Breast epithelium (tissue), 3 donors: ENCODE measurements at regions not wholly inside any gene's neighbourhood (a gene's known extent, or its start where the extent isn't known, plus 50 kb on each side); places are given as distances from the start of the nearest gene placed in this dataset.

Source experiments
- CTCF ChIP-seq, 3 donors: fragments of 450-650 bp; IDR thresholded peaks; one replicate each; pipeline ENCODE4 v1.5.1; 2016 to 2017; ENCODE audit warnings: antibody characterized with exemption in 3 of 3, mild to moderate bottlenecking in 3 of 3, moderate library complexity in 3 of 3
- POLR2A ChIP-seq: fragments of 450-650 bp; IDR thresholded peaks from one replicate; pipeline ENCODE4 v1.6.1; 2016; ENCODE audit warnings: antibody characterized with exemption, mild to moderate bottlenecking, moderate library complexity

GRCh38 chr3:147213633-147214032, 192.7 kb downstream of the ZIC4 start:
- TF ChIP-seq CTCF (IDR thresholded peaks at IDR 0.05) = no peak
- no peak for TF ChIP-seq POLR2A
